Endothelial cell of umbilical vein (primary cell): ENCODE measurements at regions not wholly inside any gene's neighbourhood (a gene's known extent, or its start where the extent isn't known, plus 50 kb on each side); places are given as distances from the start of the nearest gene placed in this dataset.

Source experiments
- BruUV-seq: library from RNA; stranded (reverse); fragments of 400-500 nt; replicated peaks from 2 replicates; lab custom pipeline; 2021; lab: Mats Ljungman, UMichigan
- CTCF ChIA-PET: fragments of 300-600, 350-600 bp; sonication (Branson Sonifier 250); formaldehyde crosslinking; loops from one replicate; lab custom pipeline; 2021; ENCODE audit warnings: antibody characterized with exemption, inconsistent platforms; lab: Charles Lee
- POLR2A ChIA-PET: fragments of 300-600, 350-600 bp; sonication (Branson Sonifier 250); formaldehyde crosslinking; loops from one replicate; lab custom pipeline; 2021; ENCODE audit warnings: antibody characterized with exemption, inconsistent platforms; lab: Charles Lee
- DNase-seq: peaks from one replicate; pipeline ENCODE4 v3.0.0-alpha.2; 2011; ENCODE audit warnings: low read depth, low spot score
- FAIRE-seq: peaks from 2 replicates; lab custom pipeline; 2011; peaks lifted over from hg19 to GRCh38; lab: Jason Lieb, UNC
- H2AFZ ChIP-seq: 2 replicates; pipeline ENCODE4 v1.6.0; 2012; ENCODE audit warnings: low read depth, low read length, control low read depth, inconsistent platforms
- H3K27ac ChIP-seq: 2 replicates; pipeline ENCODE4 v1.5.1; 2011; ENCODE audit warnings: low read depth, mild to moderate bottlenecking, control low read depth, low read length, moderate library complexity; ENCODE audit not compliant: insufficient read depth
- H3K27me3 ChIP-seq, 2 experiments: 2 replicates each; pipeline versions ENCODE4 v1.6.0 to v1.6.1; 2011; ENCODE audit warnings: low read length in 2 of 2, mixed read lengths in 1 of 2; ENCODE audit not compliant: control insufficient read depth in 2 of 2, insufficient read depth in 2 of 2
- H3K36me3 ChIP-seq, 2 experiments: 2 replicates in 1 of 2; 3 replicates in 1 of 2; pipeline ENCODE4 v1.5.1; 2011; ENCODE audit warnings: low read length in 2 of 2, mild to moderate bottlenecking in 1 of 2, moderate library complexity in 1 of 2; ENCODE audit not compliant: control insufficient read depth in 2 of 2, insufficient read depth in 2 of 2; ENCODE audit errors: extremely low read depth in 1 of 2
- H3K4me1 ChIP-seq: 3 replicates; pipeline ENCODE4 v1.5.1; 2011; ENCODE audit warnings: mild to moderate bottlenecking, low read length; ENCODE audit not compliant: control insufficient read depth, insufficient read depth; ENCODE audit errors: extremely low read depth
- H3K4me2 ChIP-seq: 2 replicates; pipeline ENCODE4 v1.6.1; 2011; ENCODE audit warnings: low read length, control low read depth, mixed read lengths; ENCODE audit not compliant: insufficient read depth
- H3K4me3 ChIP-seq, 3 experiments: fragments of 200-600 bp in 1 of 3; sonication (generic), shearing (Covaris generic) in 1 of 3; replicated peaks in 1 of 3; 2 replicates each; pipeline ENCODE4 v1.5.1; 2011 to 2016; ENCODE audit warnings: control low read depth in 3 of 3, low read length in 3 of 3, mild to moderate bottlenecking in 2 of 3, inconsistent platforms in 1 of 3, low read depth in 1 of 3, moderate library complexity in 1 of 3; ENCODE audit not compliant: insufficient read depth in 1 of 3
- H3K79me2 ChIP-seq: 2 replicates; pipeline ENCODE4 v1.6.0; 2012; ENCODE audit warnings: low read length, inconsistent platforms; ENCODE audit not compliant: control insufficient read depth, insufficient read depth
- H3K9ac ChIP-seq: replicated peaks from 2 replicates; pipeline ENCODE3; 2011; ENCODE audit warnings: low read length, control low read depth; ENCODE audit not compliant: insufficient read depth; ENCODE audit errors: extremely low read depth
- H3K9me1 ChIP-seq: replicated peaks from 3 replicates; pipeline ENCODE4 v1.6.0; 2011; ENCODE audit warnings: mild to moderate bottlenecking, low read length; ENCODE audit not compliant: control insufficient read depth, insufficient read depth; ENCODE audit errors: extremely low read depth
- H3K9me3 ChIP-seq: replicated peaks from 2 replicates; pipeline ENCODE4 v1.5.1; 2012; ENCODE audit warnings: low read length, inconsistent platforms; ENCODE audit not compliant: control insufficient read depth, insufficient read depth
- H4K20me1 ChIP-seq: replicated peaks from 2 replicates; pipeline ENCODE3; 2011; ENCODE audit warnings: mild to moderate bottlenecking, low read length; ENCODE audit not compliant: control insufficient read depth, insufficient read depth; ENCODE audit errors: extremely low read depth
- EZH2 ChIP-seq: IDR thresholded peaks from 2 replicates; pipeline ENCODE4 v1.6.1; 2012; ENCODE audit warnings: borderline replicate concordance, low read depth, mild to moderate bottlenecking, moderate library complexity, low read length, inconsistent platforms; ENCODE audit not compliant: severe bottlenecking
- FOS ChIP-seq: IDR thresholded peaks from 2 replicates; pipeline ENCODE4 v1.6.1; 2011; ENCODE audit warnings: mild to moderate bottlenecking, low read length, moderate library complexity, borderline replicate concordance; ENCODE audit not compliant: insufficient read depth
- JUN ChIP-seq: IDR thresholded peaks from 2 replicates; pipeline ENCODE4 v1.6.1; 2011; ENCODE audit warnings: borderline replicate concordance, low read depth; ENCODE audit not compliant: insufficient read length, insufficient read depth
- MYC ChIP-seq: IDR thresholded peaks from one replicate; pipeline ENCODE4 v1.6.1; 2011; ENCODE audit warnings: mild to moderate bottlenecking, low read depth, low read length
- POLR2A ChIP-seq: IDR thresholded peaks from 2 replicates; pipeline ENCODE4 v1.6.1; 2012; ENCODE audit warnings: low read depth, mild to moderate bottlenecking, control low read depth, low read length
- dilution Hi-C: fragments of 300-500 bp; cut with MboI; formaldehyde crosslinking; loops from one replicate; pipeline ENCODE4 v1.15.0; 2019; ENCODE audit warnings: low sequenced_read_pairs; ENCODE audit not compliant: extremely low pct_ligation_motif_present
- intact Hi-C: fragments of 100-400 bp; cut with micrococcal nuclease; formaldehyde crosslinking; loops from one replicate; pipeline ENCODE4 v1.10.0; 2022

DNA sequence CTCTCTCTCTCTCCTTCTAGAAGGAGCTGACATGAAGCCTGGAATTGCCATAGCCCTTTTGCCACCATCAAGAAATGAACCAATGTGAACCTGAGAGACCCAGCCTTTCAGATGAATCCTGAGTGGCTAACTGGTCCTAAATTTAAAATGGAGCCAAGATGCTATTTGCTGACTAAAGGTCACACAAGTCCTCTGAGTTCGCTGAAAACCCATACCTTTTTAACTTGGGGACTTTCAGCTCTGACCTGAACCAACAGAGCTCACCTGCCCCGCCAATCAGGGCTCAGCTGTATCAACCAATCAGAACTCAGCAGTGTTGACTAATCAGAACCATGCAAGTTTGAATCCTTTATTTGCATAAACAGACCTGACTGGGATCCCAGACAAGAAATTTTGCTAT is 70.3 kb upstream of the MDM1 start:
- Histone ChIP-seq H3K36me3 (no peaks in the 10 kb centered on the region), H3K27me3 (no peaks in the 10 kb centered on the region), H2AFZ (no peak overlapping the region), H3K4me1 (peaks cover 21% of the 10 kb centered on the region), H3K9me1 (no peaks in the 10 kb centered on the region), H3K4me2 (no peak overlapping the region), H3K9me3 (no peaks in the 10 kb centered on the region), H3K9ac (no peak overlapping the region), H3K79me2 (no peaks in the 10 kb centered on the region), H4K20me1 (no peaks in the 10 kb centered on the region), H3K27ac (no peak overlapping the region), H3K4me3 (no peak overlapping the region)
- TF ChIP-seq FOS (no peak), JUN (no peak), MYC (no peak), EZH2 (no peak), POLR2A (no peak)
- no TSS peak for BruUV-seq
- CTCF ChIA-PET: interaction anchor here (1.2 to 1.4 kb wide), 2 partner anchors 10 to 42 kb away, joined by 3 to 4 read pairs; no protein-coding TSS in a partner anchor
- DNase-seq: no peak
- dilution Hi-C loops (no loop called here), intact Hi-C loops (no loop called here)
- FAIRE-seq: no peak
- POLR2A ChIA-PET: no interaction called here

DNA sequence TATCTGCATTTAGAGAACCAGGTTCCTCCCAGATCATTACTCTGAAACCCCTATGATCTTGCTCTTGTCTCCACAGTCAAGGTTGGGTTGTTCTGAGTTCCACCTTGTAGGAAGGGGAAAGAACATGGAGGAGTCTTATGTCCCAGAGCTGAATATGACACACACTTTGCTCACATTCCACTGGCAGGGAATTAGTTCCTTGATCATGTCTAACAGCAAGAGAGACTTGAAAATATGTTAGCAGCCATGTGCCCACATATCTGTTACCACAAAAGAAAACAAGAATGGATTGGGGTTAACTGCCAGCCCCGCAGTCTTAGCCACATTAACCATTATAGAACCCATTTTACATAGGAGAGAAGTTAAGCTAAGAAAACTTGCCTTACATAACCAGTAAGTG is 71.1 kb upstream of the MDM1 start:
- no peak overlapping the region for H3K27ac ChIP-seq
- POLR2A ChIA-PET: no interaction called here
- H3K9ac ChIP-seq: no peak overlapping the region
- TF ChIP-seq MYC (no peak), POLR2A (no peak)
- no peaks in the 10 kb centered on the region for H3K27me3 ChIP-seq
- FAIRE-seq: no peak
- no peak overlapping the region for H2AFZ ChIP-seq
- no peak overlapping the region for H3K4me3 ChIP-seq
- BruUV-seq: no TSS peak
- DNase-seq: no peak
- no peaks in the 10 kb centered on the region for H3K79me2 ChIP-seq
- no peaks in the 10 kb centered on the region for H3K36me3 ChIP-seq
- no peaks in the 10 kb centered on the region for H3K9me1 ChIP-seq
- H3K4me1 ChIP-seq: peaks cover 21% of the 10 kb centered on the region
- no peak overlapping the region for H3K4me2 ChIP-seq
- dilution Hi-C loops: no loop called here
- intact Hi-C loops: no loop called here
- no peaks in the 10 kb centered on the region for H4K20me1 ChIP-seq
- H3K9me3 ChIP-seq: no peaks in the 10 kb centered on the region
- CTCF ChIA-PET: interaction anchor here (1.2 to 1.4 kb wide), 2 partner anchors 11 to 43 kb away, joined by 3 to 4 read pairs; no protein-coding TSS in a partner anchor
